HEK293T (cell line): ENCODE measurements at regions not wholly inside any gene's neighbourhood (a gene's known extent, or its start where the extent isn't known, plus 50 kb on each side); places are given as distances from the start of the nearest gene placed in this dataset.
"Not testable (repeated sequence)": the region's sequence is repeated elsewhere in the genome, so short reads cannot be mapped to it uniquely, and the experiment has no call there.

Source experiments
- ARNT ChIP-seq: fragments of 450-650 bp; IDR thresholded peaks from 2 replicates; pipeline ENCODE4 v1.6.1; 2017; ENCODE audit warnings: mild to moderate bottlenecking
- ELF4 ChIP-seq: fragments of 450-650 bp; IDR thresholded peaks from 2 replicates; pipeline ENCODE4 v1.6.1; 2017; ENCODE audit warnings: antibody characterized with exemption
- FOXK2 ChIP-seq: fragments of 450-650 bp; IDR thresholded peaks from 2 replicates; pipeline ENCODE4 v1.6.1; 2016; ENCODE audit warnings: mild to moderate bottlenecking
- FOXM1 ChIP-seq: fragments of 450-650 bp; IDR thresholded peaks from 2 replicates; pipeline ENCODE4 v1.6.1; 2017; ENCODE audit warnings: mild to moderate bottlenecking, borderline replicate concordance
- NFRKB ChIP-seq: fragments of 450-650 bp; IDR thresholded peaks from 2 replicates; pipeline ENCODE4 v1.6.1; 2016; ENCODE audit warnings: mild to moderate bottlenecking, moderate library complexity

- TF ChIP-seq FOXK2, NFRKB, ELF4, ARNT, FOXM1: not testable (repeated sequence)
Observed at GRCh38 chrX:144121566-144121965, 237.7 kb downstream of the UBE2NL start.
